ENCODE measurements at regions not wholly inside any gene's neighbourhood (a gene's known extent, or its start where the extent isn't known, plus 50 kb on each side); places are given as distances from the start of the nearest gene placed in this dataset.

- no TSS peak for BruUV-seq (replicated peaks)
- ChIA-PET CTCF (no interaction called here), POLR2A (no interaction called here)
- Histone ChIP-seq H3K4me1 (ENCODE audit: control insufficient read depth, extremely low read depth, insufficient read depth, low read length) (no peaks in the 10 kb centered on the region), H3K27me3 (ENCODE audit: control insufficient read depth in 2 of 2, insufficient read depth in 2 of 2, low read length in 2 of 2) (peaks cover 0 to 2% of the 10 kb centered on the region in 2 experiments), H3K4me3 (replicated peaks in 1 of 3; ENCODE audit: insufficient read depth in 1 of 3, low read depth in 1 of 3, low read length in 3 of 3) (no peak overlapping the region), H2AFZ (ENCODE audit: low read depth, low read length) (no peak overlapping the region), H3K9ac (replicated peaks; ENCODE audit: extremely low read depth, insufficient read depth, low read length) (no peak overlapping the region), H3K4me2 (ENCODE audit: insufficient read depth, low read length) (no peak overlapping the region), H3K79me2 (ENCODE audit: control insufficient read depth, insufficient read depth, low read length) (no peaks in the 10 kb centered on the region), H3K27ac (ENCODE audit: insufficient read depth, low read depth, low read length) (no peak overlapping the region), H4K20me1 (replicated peaks; ENCODE audit: control insufficient read depth, extremely low read depth, insufficient read depth, low read length) (no peaks in the 10 kb centered on the region), H3K36me3 (ENCODE audit: control insufficient read depth in 2 of 2, extremely low read depth in 1 of 2, insufficient read depth in 2 of 2, low read length in 2 of 2) (no peaks in the 10 kb centered on the region), H3K9me1 (replicated peaks; ENCODE audit: control insufficient read depth, extremely low read depth, insufficient read depth, low read length) (no peaks in the 10 kb centered on the region), H3K9me3 (replicated peaks; ENCODE audit: control insufficient read depth, insufficient read depth, low read length) (no peaks in the 10 kb centered on the region)
- intact Hi-C loops (cut with micrococcal nuclease) (no loop called here), dilution Hi-C loops (cut with MboI; ENCODE audit: extremely low pct_ligation_motif_present, low sequenced_read_pairs) (no loop called here)
- TF ChIP-seq POLR2AphosphoS5 (IDR thresholded peaks at IDR 0.05; ENCODE audit: insufficient read depth, low read depth, low read length) = no peak
- TF ChIP-seq POLR2A (IDR thresholded peaks at IDR 0.05; ENCODE audit: low read depth, low read length) = no peak
- TF ChIP-seq MAX (IDR thresholded peaks at IDR 0.05; ENCODE audit: insufficient read depth, insufficient read length) = no peak
- no peak for TF ChIP-seq EZH2 (IDR thresholded peaks at IDR 0.05; ENCODE audit: borderline replicate concordance, low read depth, low read length, severe bottlenecking)
- no peak for TF ChIP-seq FOS (IDR thresholded peaks at IDR 0.05; ENCODE audit: borderline replicate concordance, insufficient read depth, low read length)
- TF ChIP-seq MYC (IDR thresholded peaks at IDR 0.05; ENCODE audit: low read depth, low read length) = no peak
- TF ChIP-seq JUN (IDR thresholded peaks at IDR 0.05; ENCODE audit: borderline replicate concordance, insufficient read depth, insufficient read length, low read depth) = no peak
- no peak for TF ChIP-seq GATA2 (IDR thresholded peaks at IDR 0.05; ENCODE audit: insufficient read depth, insufficient read length, low read depth, low read length)
- TF ChIP-seq CTCF (IDR thresholded peaks at IDR 0.05; ENCODE audit: extremely low read depth in 1 of 2, insufficient read depth in 1 of 2, low read depth in 1 of 2, low read length in 2 of 2) = no peak
- no peak for FAIRE-seq
- DNase-seq (ENCODE audit: low read depth, low spot score) = no peak
Observed at GRCh38 chr20:40583205-40583604, 105.8 kb downstream of the MAFB start.
